ENCODE measurements at regions not wholly inside any gene's neighbourhood (a gene's known extent, or its start where the extent isn't known, plus 50 kb on each side); places are given as distances from the start of the nearest gene placed in this dataset.

DNA sequence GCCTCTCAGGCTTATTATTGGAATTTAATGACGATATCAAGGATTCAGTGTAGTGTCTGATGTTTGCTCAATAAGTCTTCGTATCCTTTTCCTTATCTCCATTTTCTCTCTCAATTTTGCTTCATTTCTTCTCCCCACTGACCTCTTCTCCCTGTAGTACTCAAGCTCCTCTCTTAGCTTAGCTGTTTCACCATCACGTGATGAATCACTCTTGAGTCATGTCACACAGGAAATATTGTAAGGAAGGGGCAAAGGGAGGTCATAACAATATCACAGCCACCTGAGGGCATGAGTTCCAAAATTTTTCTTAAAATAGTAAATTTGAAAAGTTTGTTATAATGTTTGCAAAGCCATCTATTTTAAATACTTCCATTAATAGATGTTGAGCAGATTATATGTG, 392.2 kb upstream of the MARCKS start:
- Histone ChIP-seq H3K4me1 (no peaks in the 10 kb centered on the region), H3K9me3 (ENCODE audit: control insufficient read depth, low read length) (no peaks in the 10 kb centered on the region), H3K4me3 (ENCODE audit: low read depth, low read length) (no peak overlapping the region), H3K9ac (no peak overlapping the region), H3K79me2 (no peaks in the 10 kb centered on the region), H3K27ac (no peak overlapping the region), H3K27me3 (ENCODE audit: control insufficient read depth, insufficient read depth, low read length) (no peaks in the 10 kb centered on the region), H3K4me2 (ENCODE audit: low read length) (no peak overlapping the region), H2AFZ (no peak overlapping the region), H3K36me3 (ENCODE audit: control insufficient read depth, insufficient read depth, low read length) (no peaks in the 10 kb centered on the region)
- TF ChIP-seq, protein P1, sequence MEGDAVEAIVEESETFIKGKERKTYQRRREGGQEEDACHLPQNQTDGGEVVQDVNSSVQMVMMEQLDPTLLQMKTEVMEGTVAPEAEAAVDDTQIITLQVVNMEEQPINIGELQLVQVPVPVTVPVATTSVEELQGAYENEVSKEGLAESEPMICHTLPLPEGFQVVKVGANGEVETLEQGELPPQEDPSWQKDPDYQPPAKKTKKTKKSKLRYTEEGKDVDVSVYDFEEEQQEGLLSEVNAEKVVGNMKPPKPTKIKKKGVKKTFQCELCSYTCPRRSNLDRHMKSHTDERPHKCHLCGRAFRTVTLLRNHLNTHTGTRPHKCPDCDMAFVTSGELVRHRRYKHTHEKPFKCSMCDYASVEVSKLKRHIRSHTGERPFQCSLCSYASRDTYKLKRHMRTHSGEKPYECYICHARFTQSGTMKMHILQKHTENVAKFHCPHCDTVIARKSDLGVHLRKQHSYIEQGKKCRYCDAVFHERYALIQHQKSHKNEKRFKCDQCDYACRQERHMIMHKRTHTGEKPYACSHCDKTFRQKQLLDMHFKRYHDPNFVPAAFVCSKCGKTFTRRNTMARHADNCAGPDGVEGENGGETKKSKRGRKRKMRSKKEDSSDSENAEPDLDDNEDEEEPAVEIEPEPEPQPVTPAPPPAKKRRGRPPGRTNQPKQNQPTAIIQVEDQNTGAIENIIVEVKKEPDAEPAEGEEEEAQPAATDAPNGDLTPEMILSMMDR (IDR thresholded peaks at IDR 0.05): no peak

DNA sequence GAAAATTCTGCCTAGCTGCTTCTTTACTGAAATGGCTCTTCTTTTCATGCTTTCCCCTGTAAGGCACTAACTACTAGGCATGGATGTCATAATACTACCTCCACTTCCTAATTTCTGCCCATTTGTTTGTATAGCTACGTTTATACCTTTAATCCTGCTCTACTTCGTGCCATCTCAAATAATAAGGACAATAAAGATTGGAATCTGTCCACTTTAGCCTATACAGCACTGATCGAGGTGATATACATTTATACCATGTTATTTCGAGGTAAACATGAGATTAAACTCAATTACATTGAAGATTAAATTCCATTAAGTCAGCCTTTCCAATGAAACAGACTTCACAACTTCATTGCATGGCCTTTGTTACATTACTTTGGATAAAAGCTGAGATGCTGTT, 390.6 kb upstream of the MARCKS start:
- no peaks in the 10 kb centered on the region for H3K36me3 ChIP-seq (ENCODE audit: control insufficient read depth, insufficient read depth, low read length)
- H3K4me2 ChIP-seq (ENCODE audit: low read length): no peak overlapping the region
- no peaks in the 10 kb centered on the region for H3K27me3 ChIP-seq (ENCODE audit: control insufficient read depth, insufficient read depth, low read length)
- no peak overlapping the region for H3K4me3 ChIP-seq (ENCODE audit: low read depth, low read length)
- TF ChIP-seq, protein P1 (IDR thresholded peaks at IDR 0.05): no peak
- H3K79me2 ChIP-seq: no peaks in the 10 kb centered on the region
- no peak overlapping the region for H3K9ac ChIP-seq
- H2AFZ ChIP-seq: no peak overlapping the region
- no peaks in the 10 kb centered on the region for H3K9me3 ChIP-seq (ENCODE audit: control insufficient read depth, low read length)
- H3K4me1 ChIP-seq: no peaks in the 10 kb centered on the region
- H3K27ac ChIP-seq: no peak overlapping the region

DNA sequence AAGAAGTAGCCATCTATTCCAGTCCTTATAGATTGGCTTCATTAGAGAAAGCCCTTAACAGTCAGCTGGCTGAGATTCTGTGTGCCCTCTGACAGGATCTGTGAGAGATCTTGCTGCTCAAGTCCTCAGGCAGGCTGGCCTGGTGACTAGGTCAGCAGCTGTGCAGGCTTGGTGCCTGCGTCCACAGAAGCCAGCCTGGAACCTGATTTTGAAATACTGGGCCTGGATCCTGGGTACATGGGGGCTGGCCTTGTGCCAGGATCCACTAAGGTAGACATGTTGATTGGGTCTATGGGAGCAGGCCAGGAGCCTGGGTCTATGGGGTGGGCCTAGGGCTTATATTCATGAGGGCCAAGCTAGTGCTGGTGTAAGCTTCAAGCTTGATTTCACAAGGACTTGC, 381.8 kb upstream of the MARCKS start:
- Histone ChIP-seq H3K9ac (no peak overlapping the region), H3K27me3 (ENCODE audit: control insufficient read depth, insufficient read depth, low read length) (no peaks in the 10 kb centered on the region), H3K9me3 (ENCODE audit: control insufficient read depth, low read length) (no peaks in the 10 kb centered on the region), H2AFZ (no peak overlapping the region), H3K27ac (no peak overlapping the region), H3K36me3 (ENCODE audit: control insufficient read depth, insufficient read depth, low read length) (no peaks in the 10 kb centered on the region), H3K4me1 (no peaks in the 10 kb centered on the region), H3K4me3 (ENCODE audit: low read depth, low read length) (no peak overlapping the region), H3K79me2 (no peaks in the 10 kb centered on the region), H3K4me2 (ENCODE audit: low read length) (no peak overlapping the region)
- TF ChIP-seq, protein P1 (IDR thresholded peaks at IDR 0.05): no peak

DNA sequence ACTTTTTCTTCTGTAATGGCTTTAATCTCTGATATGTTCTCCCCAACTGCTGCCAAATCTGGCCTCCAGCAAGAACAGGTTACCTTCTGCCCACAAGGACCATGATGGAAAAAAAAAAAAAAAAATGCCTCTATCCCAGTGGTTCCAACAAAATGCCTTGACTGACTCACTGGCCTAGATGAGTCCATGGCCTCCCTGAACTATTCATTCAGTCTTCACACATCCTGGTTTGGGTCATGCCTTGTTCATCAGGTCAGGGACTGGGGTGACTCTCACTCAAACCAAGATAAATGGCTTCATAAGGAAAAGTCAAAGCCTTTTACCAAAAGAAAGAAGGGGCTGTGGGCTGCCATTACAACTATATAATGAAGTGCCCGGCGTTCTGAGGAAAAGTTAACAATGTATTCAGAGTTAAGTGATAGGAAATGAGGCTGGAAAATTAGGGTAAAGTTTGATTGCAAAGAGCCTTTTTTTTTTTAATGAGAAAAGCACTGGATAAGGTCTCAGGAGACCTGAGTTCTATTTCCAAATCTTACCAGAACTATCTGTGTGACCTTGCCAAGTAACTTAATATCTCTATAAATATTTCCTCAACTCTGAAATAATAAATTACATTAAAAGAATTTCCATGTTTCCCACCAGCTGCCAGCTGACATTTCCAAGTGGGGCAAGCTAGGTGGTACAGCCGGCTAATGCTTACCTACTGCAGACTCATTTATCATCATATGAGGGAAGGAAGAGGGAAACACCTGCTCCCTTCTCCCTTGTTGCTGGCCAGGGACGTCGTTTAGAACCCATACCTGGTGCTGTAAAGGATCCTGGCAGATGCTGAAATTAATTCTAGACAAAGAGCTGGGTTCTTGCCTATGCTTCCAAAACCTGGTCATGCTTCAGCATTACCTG, 380.0 kb upstream of the MARCKS start:
- H2AFZ ChIP-seq: no peak overlapping the region
- H3K4me3 ChIP-seq (ENCODE audit: low read depth, low read length): no peak overlapping the region
- H3K4me1 ChIP-seq: no peaks in the 10 kb centered on the region
- no peaks in the 10 kb centered on the region for H3K27me3 ChIP-seq (ENCODE audit: control insufficient read depth, insufficient read depth, low read length)
- TF ChIP-seq, protein P1 (IDR thresholded peaks at IDR 0.05): no peak
- H3K9ac ChIP-seq: no peak overlapping the region
- no peak overlapping the region for H3K27ac ChIP-seq
- H3K36me3 ChIP-seq (ENCODE audit: control insufficient read depth, insufficient read depth, low read length): no peaks in the 10 kb centered on the region
- H3K9me3 ChIP-seq (ENCODE audit: control insufficient read depth, low read length): no peaks in the 10 kb centered on the region
- H3K79me2 ChIP-seq: no peaks in the 10 kb centered on the region
- no peak overlapping the region for H3K4me2 ChIP-seq (ENCODE audit: low read length)

DNA sequence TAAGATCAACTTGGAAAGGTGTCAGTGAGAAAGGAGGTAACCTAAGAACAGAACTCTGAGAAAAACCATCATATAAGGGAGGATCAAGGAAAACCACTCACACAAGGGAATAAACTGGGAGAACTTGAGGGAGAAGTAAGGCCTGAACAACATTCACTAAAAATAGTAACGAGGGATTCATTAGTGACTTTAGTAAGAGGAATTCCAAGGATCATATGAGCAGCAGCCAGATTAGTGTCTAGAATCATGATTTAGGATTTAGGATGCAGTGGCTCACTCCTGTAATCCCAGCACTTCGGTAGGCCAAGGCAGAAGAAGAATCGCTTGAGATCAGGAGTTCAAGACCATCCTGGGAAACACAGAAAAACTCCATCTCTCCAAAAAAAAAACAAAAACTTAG, 376.5 kb upstream of the MARCKS start:
- Histone ChIP-seq H3K4me3 (ENCODE audit: low read depth, low read length) (no peak overlapping the region), H3K4me2 (ENCODE audit: low read length) (no peak overlapping the region), H3K4me1 (no peaks in the 10 kb centered on the region), H3K27ac (no peak overlapping the region), H3K9ac (no peak overlapping the region), H3K9me3 (ENCODE audit: control insufficient read depth, low read length) (no peaks in the 10 kb centered on the region), H3K27me3 (ENCODE audit: control insufficient read depth, insufficient read depth, low read length) (no peaks in the 10 kb centered on the region), H2AFZ (no peak overlapping the region), H3K36me3 (ENCODE audit: control insufficient read depth, insufficient read depth, low read length) (no peaks in the 10 kb centered on the region), H3K79me2 (no peaks in the 10 kb centered on the region)
- TF ChIP-seq, protein P1 (IDR thresholded peaks at IDR 0.05): no peak
